AG04449 (cell line): ENCODE measurements at regions not wholly inside any gene's neighbourhood (a gene's known extent, or its start where the extent isn't known, plus 50 kb on each side); places are given as distances from the start of the nearest gene placed in this dataset.
"Not testable (repeated sequence)": the region's sequence is repeated elsewhere in the genome, so short reads cannot be mapped to it uniquely, and the experiment has no call there.

Experiments used
- CTCF ChIA-PET: fragments of 350-600 bp; formaldehyde crosslinking; extraction: SDS; loops from one replicate; lab custom pipeline; 2021; ENCODE audit warnings: antibody characterized with exemption; lab: Yijun Ruan, JAX
- POLR2A ChIA-PET: fragments of 400-600, 350-600 bp; formaldehyde crosslinking; extraction: SDS; loops from one replicate; lab custom pipeline; 2020; ENCODE audit warnings: antibody characterized with exemption, inconsistent platforms; lab: Yijun Ruan, JAX
- DNase-seq: peaks from one replicate; pipeline ENCODE4 v3.0.0-alpha.2; 2010; ENCODE audit warnings: low read depth, low spot score
- H3K4me3 ChIP-seq: 2 replicates; pipeline ENCODE4 v1.5.1; 2011; ENCODE audit warnings: low read depth, mild to moderate bottlenecking, control low read depth, low read length
- CTCF ChIP-seq: IDR thresholded peaks from one replicate; pipeline ENCODE4 v1.5.1; 2011; ENCODE audit warnings: mild to moderate bottlenecking, moderate library complexity, low read length, control low read depth, inconsistent platforms; ENCODE audit not compliant: insufficient read depth; ENCODE audit errors: missing control alignments

DNA sequence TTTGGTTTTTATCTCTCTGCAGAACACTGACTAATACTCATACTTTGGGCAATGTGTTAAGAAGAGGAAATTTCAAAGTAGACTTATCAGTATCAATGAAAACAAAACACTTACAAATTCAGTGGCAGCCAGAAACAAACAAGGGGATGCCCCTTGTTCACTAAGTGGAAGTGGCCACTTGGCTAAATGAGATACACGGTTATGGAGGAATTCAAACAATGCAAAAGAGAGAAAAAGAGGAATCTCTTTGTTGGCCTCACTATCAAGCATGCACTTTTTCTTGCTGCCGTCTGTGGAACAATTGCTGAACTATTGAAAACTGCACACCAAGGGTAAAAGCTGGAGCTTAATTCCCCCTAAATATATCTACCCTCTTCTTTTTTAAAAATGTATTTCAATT lies 2044.9 kb upstream of the CDH6 start:
- DNase-seq = no peak
- no peak overlapping the region for H3K4me3 ChIP-seq
- no peak for TF ChIP-seq CTCF
- ChIA-PET POLR2A (no interaction called here), CTCF (no interaction called here)

DNA sequence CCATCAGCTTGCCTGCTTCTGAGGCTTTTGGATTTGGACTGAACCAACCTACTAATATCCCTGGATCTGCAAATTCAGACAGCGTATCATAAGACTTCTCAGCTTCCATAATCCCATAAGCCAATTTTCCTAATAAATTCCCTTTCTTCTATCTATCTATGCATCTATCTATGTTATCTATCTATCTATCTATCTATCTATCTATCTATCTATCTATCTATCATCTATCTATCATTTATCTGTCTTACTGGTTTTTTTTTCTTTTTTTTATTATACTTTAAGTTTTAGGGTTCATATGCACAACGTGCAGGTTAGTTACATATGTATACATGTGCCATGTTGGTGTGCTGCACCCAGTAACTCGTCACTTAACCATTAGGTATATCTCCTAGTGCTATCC lies 2045.4 kb upstream of the CDH6 start:
- no peak overlapping the region for H3K4me3 ChIP-seq
- no peak for DNase-seq
- CTCF ChIA-PET = no interaction called here
- no peak for TF ChIP-seq CTCF
- POLR2A ChIA-PET = no interaction called here

- DNase-seq = no peak
- no peak overlapping the region for H3K4me3 ChIP-seq
- no peak for TF ChIP-seq CTCF
- CTCF ChIA-PET = no interaction called here
- POLR2A ChIA-PET = no interaction called here
These were observed 2050.2 kb upstream of the CDH6 start for GRCh38 chr5:29143266-29143665.

DNA sequence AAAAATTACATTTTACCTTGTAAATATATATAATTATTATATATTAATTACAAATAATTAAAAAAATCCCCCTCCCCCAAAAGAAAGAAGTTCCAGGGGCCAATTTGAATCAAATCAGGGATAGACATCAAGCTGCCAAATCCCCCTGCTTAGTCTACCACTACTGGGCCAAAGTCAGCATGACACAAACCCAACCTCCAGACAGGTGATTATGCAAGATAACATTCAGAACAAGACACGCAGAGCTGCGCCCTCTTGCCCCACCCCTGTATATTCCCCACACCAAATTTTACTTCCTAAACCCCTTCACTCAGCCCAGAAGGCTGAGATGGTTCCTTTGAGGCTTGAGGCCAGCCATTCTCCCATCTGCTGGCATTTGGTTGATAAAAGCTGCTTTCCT lies 2059.1 kb upstream of the CDH6 start:
- no peak for DNase-seq
- CTCF ChIA-PET = no interaction called here

DNA sequence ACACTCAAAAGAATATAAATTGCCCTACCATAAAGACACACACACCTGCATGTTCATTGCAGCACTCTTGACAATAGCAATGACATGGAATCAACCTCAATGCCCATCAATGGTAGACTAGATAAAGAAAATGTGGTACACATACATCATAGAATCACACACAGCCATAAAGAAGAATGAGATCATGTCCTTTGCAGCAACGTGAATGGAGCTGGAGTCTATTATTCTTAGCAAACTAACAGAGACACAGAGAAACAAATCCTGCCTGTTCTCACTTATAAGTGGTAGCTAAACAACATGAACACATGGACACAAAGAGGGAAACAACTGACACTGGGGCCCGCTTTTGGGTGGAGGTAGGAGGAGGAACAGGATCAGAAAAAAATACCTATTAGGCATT lies 2062.2 kb upstream of the CDH6 start:
- TF ChIP-seq CTCF = no peak
- ChIA-PET CTCF (no interaction called here), POLR2A (no interaction called here)
- DNase-seq = no peak
- H3K4me3 ChIP-seq = no peak overlapping the region

More for the DNA sequence above, 2059.1 kb upstream of the CDH6 start:
- no peak overlapping the region for H3K4me3 ChIP-seq
- no peak for TF ChIP-seq CTCF
- POLR2A ChIA-PET = no interaction called here

DNA sequence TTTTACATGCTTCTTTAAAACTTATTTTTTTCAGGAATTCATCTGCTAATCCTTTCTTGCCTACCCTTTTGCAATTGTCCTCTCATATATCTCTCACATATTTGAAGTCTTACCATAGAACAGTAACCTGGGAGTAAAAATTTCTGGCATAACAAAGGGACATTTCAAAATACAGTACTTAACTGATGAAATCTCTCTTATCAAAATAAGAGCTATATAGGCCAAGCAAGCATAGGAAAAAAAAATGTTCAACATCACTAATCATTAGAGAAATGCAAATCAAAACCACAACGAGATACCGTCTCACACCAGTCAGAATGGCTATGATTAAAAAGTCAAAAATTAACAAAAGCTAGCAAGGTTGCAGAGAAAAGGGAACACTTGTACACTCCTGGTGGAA lies 2062.7 kb upstream of the CDH6 start:
- H3K4me3 ChIP-seq = no peak overlapping the region
- POLR2A ChIA-PET = no interaction called here
- CTCF ChIA-PET = no interaction called here
- DNase-seq = no peak
- TF ChIP-seq CTCF = no peak

DNA sequence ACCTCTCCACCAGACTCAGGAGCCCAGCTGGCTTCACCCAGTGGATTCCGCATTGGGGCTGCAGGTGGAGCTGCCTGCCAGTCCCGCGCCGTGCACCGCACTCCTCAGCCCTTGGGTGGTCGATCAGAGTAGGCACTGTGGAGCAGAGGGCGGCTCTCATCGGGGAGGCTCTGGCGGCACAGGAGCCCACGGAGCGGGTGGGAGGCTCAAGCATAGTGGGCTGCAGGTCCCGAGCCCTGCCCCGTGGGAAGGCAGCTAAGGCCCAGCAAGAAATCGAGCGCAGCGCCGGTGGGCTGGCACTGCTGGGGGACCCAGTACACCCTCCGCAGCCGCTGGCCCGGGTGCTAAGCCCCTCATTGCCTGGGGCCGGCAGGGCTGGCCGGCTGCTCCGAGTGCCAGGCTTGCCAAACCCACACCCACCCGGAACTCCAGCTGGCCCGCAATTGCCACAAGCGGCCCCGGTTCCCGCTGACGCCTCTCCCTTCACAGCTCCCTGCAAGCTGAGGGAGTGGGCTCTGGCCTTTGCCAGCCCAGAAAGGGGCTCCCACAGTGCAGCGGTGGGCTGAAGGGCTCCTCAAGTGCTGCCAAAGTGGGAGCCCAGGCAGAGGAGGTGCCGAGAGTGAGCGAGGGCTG lies 2065.8 kb upstream of the CDH6 start:
- H3K4me3 ChIP-seq, DNase-seq, CTCF ChIA-PET: not testable (repeated sequence)
- POLR2A ChIA-PET = interaction anchor here (0.7 kb wide), 1 partner anchor 71 kb away, joined by 3 read pairs; no protein-coding TSS in a partner anchor

DNA sequence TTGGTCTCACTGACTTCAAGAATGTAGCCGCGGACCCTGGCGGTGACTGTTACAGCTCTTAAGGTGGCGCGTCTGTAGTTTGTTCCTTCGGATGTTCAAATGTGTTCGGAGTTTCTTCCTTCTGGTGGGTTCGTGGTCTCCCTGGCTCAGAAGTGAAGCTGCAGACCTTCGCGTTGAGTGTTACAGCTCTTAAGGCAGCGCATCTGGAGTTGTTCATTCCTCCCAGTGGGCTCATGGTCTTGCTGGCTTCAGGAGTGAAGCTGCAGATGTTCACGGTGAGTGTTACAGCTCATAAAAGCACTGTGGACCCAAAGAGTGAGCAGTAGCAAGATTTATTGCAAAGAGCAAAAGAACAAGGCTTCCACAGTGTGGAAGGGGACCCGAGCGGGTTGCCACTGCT lies 2067.0 kb upstream of the CDH6 start:
- H3K4me3 ChIP-seq, CTCF ChIA-PET, POLR2A ChIA-PET, DNase-seq: not testable (repeated sequence)
